Cardiac muscle cell (in vitro differentiated cells and primary cell): ENCODE measurements at regions not wholly inside any gene's neighbourhood (a gene's known extent, or its start where the extent isn't known, plus 50 kb on each side); places are given as distances from the start of the nearest gene placed in this dataset.

Experiments used
- DNase-seq, 2 donors: peaks; one replicate each; pipeline versions ENCODE4 v3.0.0 to v3.0.0-alpha.2; 2010 to 2017; ENCODE audit warnings: low read depth in 1 of 2, low spot score in 1 of 2
- H3K27ac ChIP-seq: fragments of 200-600 bp; sonication (generic); 2 replicates; pipeline ENCODE4 v1.5.1; 2016
- H3K27me3 ChIP-seq: fragments of 200-600 bp; sonication (generic); 2 replicates; pipeline ENCODE4 v1.6.0; 2016; ENCODE audit warnings: control low read depth
- H3K36me3 ChIP-seq: fragments of 200-600 bp; sonication (generic); 2 replicates; pipeline ENCODE4 v1.5.1; 2016; ENCODE audit warnings: control low read depth
- H3K4me1 ChIP-seq: fragments of 200-600 bp; sonication (generic); 2 replicates; pipeline ENCODE4 v1.8.1; 2017; ENCODE audit warnings: low read depth, mild to moderate bottlenecking, mixed run types
- H3K4me3 ChIP-seq: fragments of 200-600 bp; sonication (generic); 2 replicates; pipeline ENCODE4 v1.5.1; 2016; ENCODE audit warnings: mild to moderate bottlenecking
- H3K9me3 ChIP-seq: fragments of 200-600 bp; sonication (generic); 2 replicates; pipeline ENCODE4 v1.5.1; 2017; ENCODE audit warnings: low read depth, mild to moderate bottlenecking, control low read depth
- CTCF ChIP-seq: IDR thresholded peaks from 2 replicates; pipeline ENCODE4 v1.5.1; 2012; ENCODE audit warnings: low read depth, mild to moderate bottlenecking, low read length

DNA sequence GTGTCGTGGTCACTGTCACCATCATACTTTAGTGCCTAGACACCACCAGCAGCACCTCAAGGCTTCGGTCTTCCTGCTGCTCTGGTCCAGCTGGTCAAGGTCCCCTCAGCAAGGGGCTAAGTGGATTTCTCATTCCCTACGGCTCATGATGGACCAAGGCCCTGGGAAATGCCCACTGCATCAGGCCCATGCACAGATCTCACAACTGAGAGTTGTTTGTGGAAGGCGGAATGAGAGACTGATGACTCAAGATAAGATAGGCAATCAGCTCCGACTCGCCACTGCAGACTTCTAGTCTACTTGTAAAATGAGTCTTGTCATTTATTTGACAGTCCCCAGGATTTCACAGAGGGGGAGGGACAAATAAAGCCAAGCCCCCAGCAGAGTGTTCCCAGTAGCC lies 108.4 kb upstream of the TBX20 start:
- H3K4me3 ChIP-seq: no peak overlapping the region
- no peak for TF ChIP-seq CTCF
- no peak overlapping the region for H3K27ac ChIP-seq
- H3K9me3 ChIP-seq: no peaks in the 10 kb centered on the region
- H3K27me3 ChIP-seq: no peaks in the 10 kb centered on the region
- DNase-seq: no peak
- H3K4me1 ChIP-seq: peaks cover 5% of the 10 kb centered on the region
- no peaks in the 10 kb centered on the region for H3K36me3 ChIP-seq

DNA sequence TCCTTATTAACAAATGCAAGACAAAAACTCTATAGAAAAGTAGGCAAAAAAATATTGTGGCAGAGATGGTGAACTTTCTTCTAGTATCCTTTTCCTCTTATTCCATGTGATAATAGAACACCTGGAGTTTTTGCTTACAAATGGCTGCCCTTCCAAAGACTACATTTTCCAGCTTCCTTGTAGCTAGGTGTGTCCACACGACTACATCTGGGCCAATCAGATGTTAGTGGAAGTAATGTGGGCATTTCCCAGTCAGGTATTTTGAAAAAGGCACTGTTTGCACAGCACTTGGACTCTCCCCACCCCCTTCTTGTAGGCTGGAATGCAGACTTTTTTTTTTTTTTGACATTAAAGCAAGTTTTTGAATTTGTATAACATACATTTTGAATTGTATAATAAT lies 105.5 kb upstream of the TBX20 start:
- no peaks in the 10 kb centered on the region for H3K27me3 ChIP-seq
- TF ChIP-seq CTCF: no peak
- H3K27ac ChIP-seq: no peak overlapping the region

DNA sequence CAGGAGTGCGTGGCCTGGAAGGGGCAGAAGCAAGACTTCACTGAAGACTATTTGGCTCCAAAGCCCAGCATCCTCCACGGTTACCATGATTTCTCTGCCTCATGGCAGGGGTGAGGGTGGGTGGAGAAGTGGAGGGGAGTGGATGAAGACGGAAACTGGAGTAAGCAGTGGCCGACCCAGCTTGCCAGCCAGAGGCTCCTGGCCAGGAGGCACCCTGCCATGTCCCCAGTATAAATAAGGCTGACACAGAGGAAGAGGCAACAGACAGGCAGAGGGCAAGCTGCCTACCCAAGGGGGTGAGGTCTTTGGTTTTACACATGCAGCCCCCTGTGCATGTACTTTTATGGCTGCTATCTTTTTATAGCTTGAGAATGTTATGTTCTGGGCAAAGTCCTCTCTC lies 102.6 kb upstream of the TBX20 start:
- Histone ChIP-seq H3K27ac (no peak overlapping the region), H3K36me3 (no peaks in the 10 kb centered on the region), H3K4me1 (peaks cover 17% of the 10 kb centered on the region), H3K4me3 (no peak overlapping the region), H3K9me3 (no peaks in the 10 kb centered on the region), H3K27me3 (no peaks in the 10 kb centered on the region)
- no peak for TF ChIP-seq CTCF
- no peak for DNase-seq

More for the DNA sequence above, 105.5 kb upstream of the TBX20 start:
- Histone ChIP-seq H3K4me1 (peaks cover 10% of the 10 kb centered on the region), H3K9me3 (no peaks in the 10 kb centered on the region), H3K36me3 (no peaks in the 10 kb centered on the region), H3K4me3 (no peak overlapping the region)
- no peak for DNase-seq

DNA sequence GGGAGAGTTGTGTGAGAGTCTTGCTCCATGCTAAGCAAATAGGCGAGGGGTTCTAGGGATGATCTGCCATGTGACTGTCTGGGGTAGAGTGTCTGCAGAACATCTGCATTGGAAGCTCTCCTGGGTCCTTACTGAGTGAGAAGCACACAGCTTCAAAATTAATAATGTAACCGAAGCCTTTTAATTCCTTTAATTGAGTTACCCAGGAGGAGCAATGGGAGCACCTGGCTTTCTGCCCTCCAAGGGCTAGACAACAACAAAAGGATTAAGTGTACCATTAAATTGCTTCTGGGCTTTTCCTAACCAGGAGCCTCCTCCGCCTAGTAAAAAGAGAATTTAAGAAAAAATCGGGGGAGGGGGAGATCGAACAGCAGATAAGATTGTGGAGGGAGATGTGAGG lies 102.0 kb upstream of the TBX20 start:
- Histone ChIP-seq H3K4me3 (no peak overlapping the region), H3K4me1 (peaks cover 17% of the 10 kb centered on the region), H3K36me3 (no peaks in the 10 kb centered on the region), H3K27me3 (no peaks in the 10 kb centered on the region), H3K9me3 (no peaks in the 10 kb centered on the region), H3K27ac (no peak overlapping the region)
- no peak for TF ChIP-seq CTCF
- no peak for DNase-seq

DNA sequence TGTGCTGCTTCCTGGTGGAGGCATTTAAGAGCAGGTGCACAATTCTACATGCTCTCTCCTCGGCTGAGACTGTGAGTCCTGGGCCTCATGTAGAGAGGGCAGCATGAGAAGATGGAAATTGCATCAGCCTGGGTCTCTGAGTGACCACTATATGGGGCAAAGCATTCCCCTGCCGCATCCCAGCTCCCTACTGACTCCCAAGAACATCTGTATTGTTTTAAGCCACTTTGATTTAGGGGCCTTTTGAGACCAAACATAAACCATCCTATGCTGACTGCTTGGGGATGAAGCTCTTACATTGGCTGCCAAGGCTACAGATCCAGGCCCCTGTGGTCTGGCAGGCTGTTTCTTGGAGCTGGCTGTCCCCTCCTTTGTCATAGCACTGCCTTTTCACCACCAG lies 101.3 kb upstream of the TBX20 start:
- Histone ChIP-seq H3K4me1 (peaks cover 17% of the 10 kb centered on the region), H3K36me3 (no peaks in the 10 kb centered on the region), H3K27ac (peak overlapping the region; percentile 45), H3K27me3 (no peaks in the 10 kb centered on the region), H3K4me3 (no peak overlapping the region), H3K9me3 (no peaks in the 10 kb centered on the region)
- TF ChIP-seq CTCF: no peak
- DNase-seq: no peak

GRCh38 chr7:35353481-35353880 lies 99.6 kb upstream of the TBX20 start:
- no peak overlapping the region for H3K4me3 ChIP-seq
- DNase-seq: no peak
- peaks cover 17% of the 10 kb centered on the region for H3K4me1 ChIP-seq

More at GRCh38 chr7:35353481-35353880, 99.6 kb upstream of the TBX20 start:
- Histone ChIP-seq H3K9me3 (no peaks in the 10 kb centered on the region), H3K27ac (no peak overlapping the region), H3K36me3 (no peaks in the 10 kb centered on the region), H3K27me3 (no peaks in the 10 kb centered on the region)
- no peak for TF ChIP-seq CTCF
